Natural killer cell (primary cell): ENCODE measurements at regions not wholly inside any gene's neighbourhood (a gene's known extent, or its start where the extent isn't known, plus 50 kb on each side); places are given as distances from the start of the nearest gene placed in this dataset.

Experiments used
- ATAC-seq, 3 donors: fragments of 150-1000 bp in 2 of 3; fragments of 200-7000 bp in 1 of 3; cut with Tn5 transposase; 1 replicate in 1 of 3; 2 replicates in 2 of 3; pipeline ENCODE4 v1.10.0; 2021; ENCODE audit warnings: mild to moderate bottlenecking in 2 of 3, moderate library complexity in 2 of 3
- DNase-seq, 2 donors: peaks; one replicate each; pipeline versions ENCODE4 v3.0.0 to v3.0.0-alpha.2; 2013 to 2021; ENCODE audit warnings: mixed read lengths in 1 of 2
- H3K27ac ChIP-seq: one replicate; pipeline ENCODE4 v1.5.1; 2013; ENCODE audit warnings: mild to moderate bottlenecking, low read length
- H3K27me3 ChIP-seq: one replicate; pipeline ENCODE4 v1.6.1; 2013; ENCODE audit warnings: low read length; ENCODE audit not compliant: control insufficient read depth, insufficient read depth
- H3K36me3 ChIP-seq: one replicate; pipeline ENCODE4 v1.6.1; 2013; ENCODE audit warnings: low read length; ENCODE audit not compliant: control insufficient read depth, insufficient read depth
- H3K4me1 ChIP-seq: one replicate; pipeline ENCODE4 v1.6.1; 2013; ENCODE audit warnings: low read length; ENCODE audit not compliant: control insufficient read depth, insufficient read depth
- H3K4me3 ChIP-seq: one replicate; pipeline ENCODE4 v1.5.1; 2013; ENCODE audit warnings: low read length
- H3K9me3 ChIP-seq: one replicate; pipeline ENCODE4 v1.6.1; 2013; ENCODE audit warnings: low read length; ENCODE audit not compliant: control insufficient read depth, insufficient read depth
- H3K27ac Mint-ChIP-seq, 2 donors: one replicate each; pipeline ENCODE4 v1.8.0; 2022; ENCODE audit warnings: mild to moderate bottlenecking in 2 of 2, mixed read lengths in 2 of 2, moderate library complexity in 1 of 2
- H3K27me3 Mint-ChIP-seq, 2 donors: one replicate each; pipeline ENCODE4 v1.8.0; 2022; ENCODE audit warnings: low read depth in 2 of 2, mixed read lengths in 2 of 2
- H3K36me3 Mint-ChIP-seq: one replicate; pipeline ENCODE4 v1.8.0; 2022; ENCODE audit warnings: mixed read lengths
- H3K4me1 Mint-ChIP-seq, 2 donors: one replicate each; pipeline ENCODE4 v1.8.0; 2022; ENCODE audit warnings: mixed read lengths in 2 of 2
- H3K4me3 Mint-ChIP-seq: one replicate; pipeline ENCODE4 v1.8.0; 2022; ENCODE audit warnings: mild to moderate bottlenecking, moderate library complexity, mixed read lengths
- H3K9me3 Mint-ChIP-seq, 2 donors: one replicate each; pipeline ENCODE4 v1.8.0; 2022; ENCODE audit warnings: mixed read lengths in 2 of 2
- WGBS: methylation state at CpG from one replicate; pipeline ENCODE4 v1.1.7; 2013; ENCODE audit warnings: missing lambda C conversion rate; ENCODE audit not compliant: insufficient coverage; 5-methylcytosine and 5-hydroxymethylcytosine counted together
- intact Hi-C: fragments of 100-400 bp; cut with micrococcal nuclease; formaldehyde crosslinking; loops from one replicate; pipeline ENCODE4 v1.14.2; 2022
- TF ChIP-seq, protein P1 (sequence below): fragments of 200-600 bp; IDR thresholded peaks from one replicate; pipeline ENCODE4 v1.8.0; 2022; ENCODE audit warnings: antibody characterized with exemption

DNA sequence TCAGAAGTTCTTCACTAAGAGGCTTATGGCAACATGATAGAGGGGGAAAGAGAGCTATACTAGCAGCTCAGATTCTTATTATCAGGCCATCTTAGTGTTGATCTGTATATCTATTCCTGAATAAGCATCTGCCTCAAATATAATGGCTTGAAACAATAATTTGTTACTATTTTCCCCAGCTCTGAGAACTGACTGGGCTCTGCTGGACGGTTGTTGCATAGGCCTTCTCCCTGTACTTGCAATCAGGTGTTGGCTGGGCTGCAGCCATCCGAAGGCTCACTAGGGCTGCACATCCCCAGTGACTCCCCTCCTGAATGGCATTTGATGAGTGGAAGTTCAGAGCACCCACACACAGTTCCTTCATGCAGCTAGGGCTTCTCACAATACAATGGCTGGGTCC is 116.0 kb downstream of the PROX1 start:
- no peaks in the 10 kb centered on the region for H3K9me3 ChIP-seq
- Mint-ChIP-seq H3K4me3 (no peak overlapping the region), H3K36me3 (no peaks in the 10 kb centered on the region), H3K9me3 (no peaks in the 10 kb centered on the region), H3K4me1 (no peaks in the 10 kb centered on the region), H3K27me3 (no peaks in the 10 kb centered on the region), H3K27ac (no peak overlapping the region)
- ATAC-seq (no peak), DNase-seq (no peak)
- no peak overlapping the region for H3K4me3 ChIP-seq
- no peaks in the 10 kb centered on the region for H3K4me1 ChIP-seq
- intact Hi-C loops: no loop called here
- no peaks in the 10 kb centered on the region for H3K36me3 ChIP-seq
- H3K27me3 ChIP-seq: no peaks in the 10 kb centered on the region
- H3K27ac ChIP-seq: no peak overlapping the region
- 84% methylated on average over 2 of the region's 2 CpGs for WGBS
- TF ChIP-seq, protein P1, sequence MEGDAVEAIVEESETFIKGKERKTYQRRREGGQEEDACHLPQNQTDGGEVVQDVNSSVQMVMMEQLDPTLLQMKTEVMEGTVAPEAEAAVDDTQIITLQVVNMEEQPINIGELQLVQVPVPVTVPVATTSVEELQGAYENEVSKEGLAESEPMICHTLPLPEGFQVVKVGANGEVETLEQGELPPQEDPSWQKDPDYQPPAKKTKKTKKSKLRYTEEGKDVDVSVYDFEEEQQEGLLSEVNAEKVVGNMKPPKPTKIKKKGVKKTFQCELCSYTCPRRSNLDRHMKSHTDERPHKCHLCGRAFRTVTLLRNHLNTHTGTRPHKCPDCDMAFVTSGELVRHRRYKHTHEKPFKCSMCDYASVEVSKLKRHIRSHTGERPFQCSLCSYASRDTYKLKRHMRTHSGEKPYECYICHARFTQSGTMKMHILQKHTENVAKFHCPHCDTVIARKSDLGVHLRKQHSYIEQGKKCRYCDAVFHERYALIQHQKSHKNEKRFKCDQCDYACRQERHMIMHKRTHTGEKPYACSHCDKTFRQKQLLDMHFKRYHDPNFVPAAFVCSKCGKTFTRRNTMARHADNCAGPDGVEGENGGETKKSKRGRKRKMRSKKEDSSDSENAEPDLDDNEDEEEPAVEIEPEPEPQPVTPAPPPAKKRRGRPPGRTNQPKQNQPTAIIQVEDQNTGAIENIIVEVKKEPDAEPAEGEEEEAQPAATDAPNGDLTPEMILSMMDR: no peak

DNA sequence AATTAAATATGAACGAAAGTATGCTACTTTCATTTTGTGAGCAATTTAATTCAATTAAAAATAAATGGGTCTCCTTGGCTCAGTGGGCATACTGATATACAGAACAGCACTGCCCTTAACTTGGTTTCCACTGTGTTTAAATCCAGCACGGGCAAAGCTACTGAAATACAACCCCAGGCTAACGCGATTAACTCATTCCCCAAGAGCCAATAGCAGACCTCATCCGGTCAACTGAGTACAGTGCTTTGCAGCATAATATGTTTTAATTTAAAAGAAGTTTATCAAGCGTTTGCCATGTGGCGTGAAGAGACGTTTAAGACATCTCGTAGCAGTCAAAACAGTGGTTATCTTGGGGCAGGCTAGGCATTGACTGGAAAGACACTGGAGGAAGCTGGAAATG is 118.6 kb downstream of the PROX1 start:
- 96% methylated on average over 9 of the region's 9 CpGs for WGBS
- TF ChIP-seq, protein P1: no peak
- H3K36me3 Mint-ChIP-seq: no peaks in the 10 kb centered on the region
- no peaks in the 10 kb centered on the region for H3K9me3 Mint-ChIP-seq
- no peaks in the 10 kb centered on the region for H3K27me3 ChIP-seq
- H3K4me3 Mint-ChIP-seq: no peak overlapping the region
- DNase-seq: no peak
- H3K27ac Mint-ChIP-seq: no peak overlapping the region
- ATAC-seq: no peak
- no peak overlapping the region for H3K4me3 ChIP-seq
- no peaks in the 10 kb centered on the region for H3K9me3 ChIP-seq
- no peak overlapping the region for H3K27ac ChIP-seq
- intact Hi-C loops: no loop called here
- H3K36me3 ChIP-seq: no peaks in the 10 kb centered on the region
- no peaks in the 10 kb centered on the region for H3K4me1 Mint-ChIP-seq
- H3K4me1 ChIP-seq: no peaks in the 10 kb centered on the region
- no peaks in the 10 kb centered on the region for H3K27me3 Mint-ChIP-seq

DNA sequence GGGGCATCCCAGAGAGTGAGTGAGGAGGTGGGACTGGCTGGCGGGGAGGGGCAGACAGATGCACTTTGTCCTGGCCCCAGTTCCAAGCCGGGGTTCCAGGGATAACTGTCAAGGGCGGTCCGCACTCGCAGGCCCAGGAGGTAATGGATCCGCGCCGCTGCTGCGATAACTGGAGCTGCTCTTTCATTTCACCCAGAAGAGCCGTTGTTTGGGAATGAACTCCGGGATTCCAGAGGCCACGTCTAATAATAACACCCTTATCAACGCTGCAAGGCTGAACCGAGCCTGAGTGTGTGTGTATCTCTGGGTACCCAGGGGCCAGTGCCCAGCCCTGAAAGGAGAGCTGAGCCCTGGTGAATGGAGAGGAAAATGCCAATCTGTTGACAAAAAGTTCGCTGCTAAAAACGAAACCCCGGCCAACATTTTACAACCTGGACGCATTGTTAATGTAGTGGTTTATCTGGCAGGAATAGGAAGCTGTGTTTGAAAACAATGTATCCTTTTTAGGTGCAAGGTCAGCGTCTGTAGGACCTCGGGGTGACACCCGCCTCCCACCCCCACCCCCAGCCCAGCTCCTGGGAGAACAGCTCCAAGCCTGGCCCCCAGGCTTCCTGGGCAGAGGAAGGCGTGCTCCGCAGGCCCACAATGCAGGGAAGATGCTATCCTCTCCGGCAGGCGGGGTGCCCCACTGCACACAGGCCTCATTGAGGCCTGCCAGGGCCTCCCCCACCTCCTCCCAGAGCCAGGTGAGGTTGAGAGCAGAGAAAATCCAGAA is 119.7 kb downstream of the PROX1 start:
- WGBS: 52% methylated on average over 22 of the region's 25 CpGs
- no peak overlapping the region for H3K4me3 Mint-ChIP-seq
- no peaks in the 10 kb centered on the region for H3K36me3 Mint-ChIP-seq

More for the DNA sequence above, 119.7 kb downstream of the PROX1 start:
- Mint-ChIP-seq H3K4me1 (no peaks in the 10 kb centered on the region), H3K27me3 (no peaks in the 10 kb centered on the region), H3K27ac (no peak overlapping the region), H3K9me3 (no peaks in the 10 kb centered on the region)
- Histone ChIP-seq H3K9me3 (no peaks in the 10 kb centered on the region), H3K27ac (no peak overlapping the region), H3K36me3 (no peaks in the 10 kb centered on the region), H3K27me3 (no peaks in the 10 kb centered on the region), H3K4me1 (no peaks in the 10 kb centered on the region), H3K4me3 (no peak overlapping the region)
- ATAC-seq (no peak), DNase-seq (no peak)
- TF ChIP-seq, protein P1: no peak
- intact Hi-C loops: no loop called here
